Endothelial cell (in vitro differentiated cells): ENCODE measurements at regions not wholly inside any gene's neighbourhood (a gene's known extent, or its start where the extent isn't known, plus 50 kb on each side); places are given as distances from the start of the nearest gene placed in this dataset.

Source experiments
- DNase-seq: peaks from one replicate; pipeline ENCODE4 v3.0.0; 2021; ENCODE audit warnings: low spot score
- H3K27ac Mint-ChIP-seq: one replicate; pipeline ENCODE4 v1.8.0; 2021; ENCODE audit warnings: mixed read lengths, inconsistent platforms; ENCODE audit not compliant: unreplicated experiment
- H3K27me3 Mint-ChIP-seq: one replicate; pipeline ENCODE4 v1.8.0; 2021; ENCODE audit warnings: mild to moderate bottlenecking, moderate library complexity, mixed read lengths, inconsistent platforms; ENCODE audit not compliant: unreplicated experiment
- H3K36me3 Mint-ChIP-seq: one replicate; pipeline ENCODE4 v1.8.0; 2021; ENCODE audit warnings: mild to moderate bottlenecking, low read depth, mixed read lengths, inconsistent platforms; ENCODE audit not compliant: unreplicated experiment
- H3K4me1 Mint-ChIP-seq: one replicate; pipeline ENCODE4 v1.8.0; 2021; ENCODE audit warnings: mild to moderate bottlenecking, mixed read lengths, inconsistent platforms; ENCODE audit not compliant: unreplicated experiment
- H3K4me3 Mint-ChIP-seq: one replicate; pipeline ENCODE4 v1.8.0; 2021; ENCODE audit warnings: mild to moderate bottlenecking, mixed read lengths, inconsistent platforms; ENCODE audit not compliant: unreplicated experiment
- H3K9me3 Mint-ChIP-seq: one replicate; pipeline ENCODE4 v1.8.0; 2021; ENCODE audit warnings: mixed read lengths, inconsistent platforms; ENCODE audit not compliant: unreplicated experiment
- TF ChIP-seq, protein P1 (sequence below): fragments of 200-600 bp; sonication (generic); IDR thresholded peaks from one replicate; pipeline ENCODE4 v1.5.0; 2021; ENCODE audit warnings: antibody characterized with exemption; ENCODE audit not compliant: unreplicated experiment

DNA sequence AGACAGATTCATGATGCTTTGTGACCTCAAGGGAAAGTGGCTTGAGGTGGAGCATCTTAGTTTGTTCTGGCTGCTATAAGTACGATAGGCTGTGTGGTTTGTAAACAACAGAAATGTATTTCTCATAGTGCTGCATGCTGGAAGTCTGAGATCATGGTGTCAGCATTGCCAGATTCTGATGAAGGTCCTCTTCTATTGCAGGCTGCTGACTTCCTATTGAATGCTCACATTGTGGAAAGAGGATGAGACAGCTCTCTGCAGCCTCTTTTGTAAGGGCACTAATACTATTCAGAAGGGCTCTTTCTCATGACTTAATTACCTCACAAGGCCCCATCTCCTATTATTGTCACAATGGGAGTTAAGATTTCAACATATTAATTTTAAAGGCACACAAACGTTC is 1674.0 kb upstream of the PCDH7 start:
- peaks cover 3% of the 10 kb centered on the region for H3K36me3 Mint-ChIP-seq
- H3K4me3 Mint-ChIP-seq: no peak overlapping the region
- no peaks in the 10 kb centered on the region for H3K9me3 Mint-ChIP-seq
- no peak for DNase-seq
- H3K4me1 Mint-ChIP-seq: peaks cover 8% of the 10 kb centered on the region
- no peak overlapping the region for H3K27ac Mint-ChIP-seq
- TF ChIP-seq, protein P1, sequence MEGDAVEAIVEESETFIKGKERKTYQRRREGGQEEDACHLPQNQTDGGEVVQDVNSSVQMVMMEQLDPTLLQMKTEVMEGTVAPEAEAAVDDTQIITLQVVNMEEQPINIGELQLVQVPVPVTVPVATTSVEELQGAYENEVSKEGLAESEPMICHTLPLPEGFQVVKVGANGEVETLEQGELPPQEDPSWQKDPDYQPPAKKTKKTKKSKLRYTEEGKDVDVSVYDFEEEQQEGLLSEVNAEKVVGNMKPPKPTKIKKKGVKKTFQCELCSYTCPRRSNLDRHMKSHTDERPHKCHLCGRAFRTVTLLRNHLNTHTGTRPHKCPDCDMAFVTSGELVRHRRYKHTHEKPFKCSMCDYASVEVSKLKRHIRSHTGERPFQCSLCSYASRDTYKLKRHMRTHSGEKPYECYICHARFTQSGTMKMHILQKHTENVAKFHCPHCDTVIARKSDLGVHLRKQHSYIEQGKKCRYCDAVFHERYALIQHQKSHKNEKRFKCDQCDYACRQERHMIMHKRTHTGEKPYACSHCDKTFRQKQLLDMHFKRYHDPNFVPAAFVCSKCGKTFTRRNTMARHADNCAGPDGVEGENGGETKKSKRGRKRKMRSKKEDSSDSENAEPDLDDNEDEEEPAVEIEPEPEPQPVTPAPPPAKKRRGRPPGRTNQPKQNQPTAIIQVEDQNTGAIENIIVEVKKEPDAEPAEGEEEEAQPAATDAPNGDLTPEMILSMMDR: no peak
- peaks cover 5% of the 10 kb centered on the region for H3K27me3 Mint-ChIP-seq

DNA sequence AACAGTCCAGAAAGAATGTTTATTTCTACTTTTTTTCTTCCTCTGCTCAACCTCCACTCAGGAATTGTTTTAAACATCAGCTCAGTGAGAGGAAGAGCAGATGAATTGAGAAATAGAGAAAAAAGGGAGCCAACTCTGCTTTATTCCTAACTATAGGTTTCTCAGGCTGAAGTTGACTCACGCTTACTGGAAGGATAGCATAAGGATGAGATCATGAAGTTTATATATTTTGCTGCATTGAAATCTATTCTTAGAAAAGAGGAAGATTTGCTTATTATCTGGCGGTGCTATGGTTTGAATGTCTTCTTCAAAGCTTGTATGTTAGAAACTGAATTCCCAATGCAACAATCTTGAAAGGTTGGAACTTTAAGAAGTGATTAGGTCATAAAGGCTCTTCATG is 1673.4 kb upstream of the PCDH7 start:
- DNase-seq: no peak
- peaks cover 5% of the 10 kb centered on the region for H3K27me3 Mint-ChIP-seq
- no peak overlapping the region for H3K4me3 Mint-ChIP-seq
- H3K36me3 Mint-ChIP-seq: peaks cover 3% of the 10 kb centered on the region
- TF ChIP-seq, protein P1: no peak
- H3K27ac Mint-ChIP-seq: no peak overlapping the region
- no peaks in the 10 kb centered on the region for H3K9me3 Mint-ChIP-seq
- H3K4me1 Mint-ChIP-seq: peaks cover 14% of the 10 kb centered on the region

DNA sequence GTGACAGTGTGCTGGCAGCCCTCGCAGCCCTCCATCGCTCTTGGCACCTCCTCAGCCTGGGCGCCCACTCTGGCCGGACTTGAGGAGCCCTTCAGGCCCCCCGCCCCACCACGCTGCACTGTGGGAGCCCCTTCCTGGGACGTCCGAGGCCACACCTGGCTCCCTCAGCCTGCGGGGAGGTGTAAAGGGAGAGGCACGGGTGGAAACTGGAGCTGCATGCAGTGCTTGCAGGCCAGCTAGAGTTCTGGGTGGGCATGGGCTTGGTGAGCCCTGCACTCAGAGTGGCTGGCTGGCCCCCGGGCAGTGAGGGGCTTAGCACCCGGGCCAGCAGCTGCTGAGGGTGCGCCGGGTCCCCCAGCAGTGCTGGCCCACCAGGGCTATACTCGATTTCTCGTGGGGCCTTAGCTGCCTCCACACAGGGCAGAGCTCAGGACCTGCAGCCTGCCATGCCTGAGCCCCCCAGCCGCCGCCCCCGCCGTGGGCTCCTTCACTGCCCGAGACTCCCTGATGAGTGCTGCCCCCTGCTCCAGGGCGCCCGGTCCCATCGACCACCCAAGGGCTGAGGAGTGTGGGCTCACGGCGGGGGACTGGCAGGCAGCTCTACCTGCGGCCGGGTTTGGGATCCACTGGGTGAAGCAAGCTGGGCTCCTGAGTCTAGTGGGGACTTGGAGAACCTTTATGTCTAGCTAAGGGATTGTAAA is 1672.7 kb upstream of the PCDH7 start:
- TF ChIP-seq, protein P1: no peak
- Mint-ChIP-seq H3K27ac (no peak overlapping the region), H3K4me1 (peaks cover 18% of the 10 kb centered on the region), H3K4me3 (no peak overlapping the region), H3K9me3 (no peaks in the 10 kb centered on the region), H3K27me3 (peaks cover 5% of the 10 kb centered on the region), H3K36me3 (peaks cover 3% of the 10 kb centered on the region)
- no peak for DNase-seq

DNA sequence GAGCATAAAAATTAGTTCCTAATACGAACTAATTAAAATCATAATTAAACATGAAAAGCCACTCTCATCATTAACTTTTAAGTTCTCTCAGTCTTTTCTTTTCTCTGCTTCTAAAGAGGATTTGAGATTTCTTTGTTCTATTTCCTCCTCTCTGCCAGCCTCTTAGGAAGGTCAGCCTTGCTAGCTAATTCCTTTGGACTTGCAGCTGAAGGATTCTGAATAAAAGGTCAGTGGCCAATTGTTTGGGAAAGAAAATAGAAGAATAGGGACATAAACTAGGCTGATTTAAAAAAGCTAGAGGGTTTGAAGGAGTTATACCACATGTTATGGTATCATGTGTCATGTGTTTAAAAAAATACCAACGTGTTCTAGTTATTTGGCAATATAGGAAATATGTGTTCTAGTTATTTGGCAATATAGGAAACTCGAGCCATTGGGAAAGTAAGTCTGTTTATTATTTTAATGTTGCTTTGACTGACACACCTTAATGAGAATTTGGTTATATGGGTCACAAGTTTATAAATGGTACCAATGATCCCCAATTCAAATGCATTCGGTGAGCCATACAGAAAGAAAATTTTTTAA is 1668.7 kb upstream of the PCDH7 start:
- DNase-seq: no peak
- H3K9me3 Mint-ChIP-seq: no peaks in the 10 kb centered on the region
- H3K4me1 Mint-ChIP-seq: peaks cover 29% of the 10 kb centered on the region
- TF ChIP-seq, protein P1: no peak
- H3K36me3 Mint-ChIP-seq: peaks cover 3% of the 10 kb centered on the region
- peaks cover 5% of the 10 kb centered on the region for H3K27me3 Mint-ChIP-seq
- no peak overlapping the region for H3K4me3 Mint-ChIP-seq
- H3K27ac Mint-ChIP-seq: no peak overlapping the region

DNA sequence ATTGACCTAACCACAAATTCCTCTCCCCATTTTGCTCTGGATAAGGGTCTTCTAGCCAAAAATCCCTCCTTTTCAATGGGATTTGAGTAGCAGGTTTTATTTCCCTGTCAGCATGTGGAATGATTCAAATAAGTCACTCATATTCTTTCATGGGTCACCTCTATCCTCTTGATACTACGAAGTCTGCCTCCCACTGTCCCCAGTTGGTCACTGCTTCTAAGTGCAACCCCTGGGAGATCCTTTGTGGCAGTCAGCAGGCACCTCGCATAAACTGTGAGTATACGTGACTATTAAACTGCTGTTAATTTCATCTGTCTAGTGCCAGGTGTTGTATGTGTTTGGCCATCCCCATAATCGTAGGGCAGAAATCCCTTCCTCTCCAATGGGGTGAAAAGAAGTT is 1667.9 kb upstream of the PCDH7 start:
- Mint-ChIP-seq H3K27me3 (peaks cover 5% of the 10 kb centered on the region), H3K27ac (no peak overlapping the region), H3K4me1 (peaks cover 29% of the 10 kb centered on the region), H3K36me3 (peaks cover 3% of the 10 kb centered on the region), H3K9me3 (no peaks in the 10 kb centered on the region), H3K4me3 (no peak overlapping the region)
- no peak for DNase-seq
- TF ChIP-seq, protein P1: no peak
